ENCODE measurements at regions not wholly inside any gene's neighbourhood (a gene's known extent, or its start where the extent isn't known, plus 50 kb on each side); places are given as distances from the start of the nearest gene placed in this dataset.
"Not testable (repeated sequence)": the region's sequence is repeated elsewhere in the genome, so short reads cannot be mapped to it uniquely, and the experiment has no call there.

GRCh38 chr13:69234171-69234570 is 873.5 kb upstream of the ATXN8OS start:
- no peak for DNase-seq

GRCh38 chr13:69226427-69226826 is 881.2 kb upstream of the ATXN8OS start:
- no peak for DNase-seq

- not testable (repeated sequence) for DNase-seq
Observed at GRCh38 chr13:69221633-69222498, 885.8 kb upstream of the ATXN8OS start.

- DNase-seq, result peak; percentile 40
Observed at GRCh38 chr13:69213396-69213795, 894.2 kb upstream of the ATXN8OS start.

- no peak for DNase-seq
Observed at GRCh38 chr13:69204620-69205019, 903.0 kb upstream of the ATXN8OS start.

GRCh38 chr13:69202996-69203395 is 904.6 kb upstream of the ATXN8OS start:
- no peak for DNase-seq

GRCh38 chr13:69199664-69200063 is 908.0 kb upstream of the ATXN8OS start:
- no peak for DNase-seq

- no peak for DNase-seq
Observed at GRCh38 chr13:69198706-69199105, 908.9 kb upstream of the ATXN8OS start.

GRCh38 chr13:69194130-69194529 is 913.5 kb upstream of the ATXN8OS start:
- DNase-seq, result no peak

- no peak for DNase-seq
Observed at GRCh38 chr13:69180034-69180433, 927.6 kb upstream of the ATXN8OS start.

- DNase-seq, result no peak
Observed at GRCh38 chr13:69178000-69178399, 929.6 kb upstream of the ATXN8OS start.

- no peak for DNase-seq
Observed at GRCh38 chr13:69168436-69168835, 939.2 kb upstream of the ATXN8OS start.

GRCh38 chr13:69155136-69155535 is 952.5 kb upstream of the ATXN8OS start:
- no peak for DNase-seq

GRCh38 chr13:69142101-69142500 is 965.5 kb upstream of the ATXN8OS start:
- no peak for DNase-seq

GRCh38 chr13:69124996-69125395 is 982.6 kb upstream of the ATXN8OS start:
- DNase-seq, result no peak

- DNase-seq, result no peak
Observed at GRCh38 chr13:69109891-69110525, 997.6 kb upstream of the ATXN8OS start.

- DNase-seq, result no peak
Observed at GRCh38 chr13:69108486-69108885, 999.1 kb upstream of the ATXN8OS start.

GRCh38 chr13:69107436-69107835 is 1000.2 kb upstream of the ATXN8OS start:
- no peak for DNase-seq

- DNase-seq, result no peak
Observed at GRCh38 chr13:69101841-69102240, 1005.8 kb upstream of the ATXN8OS start.

GRCh38 chr13:69094485-69094884 is 1013.1 kb upstream of the ATXN8OS start:
- no peak for DNase-seq

GRCh38 chr13:69092615-69093322 is 1014.9 kb upstream of the ATXN8OS start:
- DNase-seq, result no peak

- DNase-seq, result no peak
Observed at GRCh38 chr13:69077267-69077666, 1030.4 kb upstream of the ATXN8OS start.

- no peak for DNase-seq
Observed at GRCh38 chr13:69069554-69070133, 1038.0 kb upstream of the ATXN8OS start.
